Lower leg skin (tissue), 4 donors: ENCODE measurements at regions not wholly inside any gene's neighbourhood (a gene's known extent, or its start where the extent isn't known, plus 50 kb on each side); places are given as distances from the start of the nearest gene placed in this dataset.

ENCODE experiments used
- DNase-seq, 2 donors: peaks; one replicate each; pipeline ENCODE4 v3.0.0-alpha.2; 2019; ENCODE audit warnings: low spot score in 2 of 2
- H3K4me3 ChIP-seq: fragments of 200-600 bp; sonication (generic); 2 replicates; pipeline ENCODE4 v1.5.1; 2017; ENCODE audit warnings: mild to moderate bottlenecking, low read depth; ENCODE audit not compliant: poor library complexity, severe bottlenecking
- POLR2A ChIP-seq, 2 donors: fragments of 450-650 bp; IDR thresholded peaks; one replicate each; pipeline ENCODE4 v1.6.1; 2016 to 2017; ENCODE audit warnings: antibody characterized with exemption in 2 of 2, mild to moderate bottlenecking in 1 of 2, moderate library complexity in 1 of 2
- WGBS, 2 donors: methylation state at CpG; one replicate each; pipeline ENCODE4 v1.1.5; 2018; 5-methylcytosine and 5-hydroxymethylcytosine counted together
- intact Hi-C: fragments of 100-400 bp; cut with DNase I; formaldehyde crosslinking; loops from one replicate; pipeline ENCODE4 v1.15.0; 2023; ENCODE audit warnings: low total_unique reads
- TF ChIP-seq, protein P1 (sequence below), 3 donors: fragments of 450-650 bp; IDR thresholded peaks; one replicate each; pipeline ENCODE4 v1.5.1; 2016; ENCODE audit warnings: antibody characterized with exemption in 3 of 3, mild to moderate bottlenecking in 3 of 3, moderate library complexity in 2 of 3

DNA sequence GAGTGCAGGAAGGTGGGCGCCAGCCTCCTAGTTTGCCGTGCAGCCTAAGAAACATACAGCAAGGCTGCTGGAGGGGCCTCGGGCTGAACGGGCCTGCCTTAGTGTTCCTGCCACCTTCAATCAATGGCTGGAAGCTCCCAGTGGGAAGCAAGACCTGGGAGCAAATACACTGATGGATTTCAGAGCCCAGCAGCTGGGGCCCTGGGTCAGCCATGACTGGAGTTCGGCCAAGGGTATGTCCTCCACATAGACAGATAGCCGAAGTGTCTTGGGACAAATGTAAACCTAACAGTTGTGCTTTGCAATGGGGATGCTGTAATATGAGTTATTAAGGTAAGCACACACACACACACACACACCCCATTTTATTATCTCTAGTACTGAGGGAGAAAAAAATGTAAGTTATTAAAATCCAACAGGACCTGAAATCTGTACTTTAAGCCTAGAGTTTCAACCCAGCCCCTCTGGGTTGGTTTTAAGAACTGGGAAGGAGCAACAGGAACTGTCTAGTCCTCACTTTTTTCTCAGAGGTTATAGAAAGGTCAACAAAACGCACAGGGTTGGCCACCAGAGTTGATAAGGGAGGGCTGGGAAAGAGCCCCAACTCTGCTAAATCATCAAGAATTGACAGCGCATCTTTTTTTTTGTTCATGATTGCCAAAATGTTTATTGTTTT, 50.0 kb upstream of the CELF2 start:
- no peak for DNase-seq
- 73 to 85% methylated on average over 8 of the region's 8 CpGs for WGBS, 2 donors
- intact Hi-C loops: no loop called here
- TF ChIP-seq, protein P1, sequence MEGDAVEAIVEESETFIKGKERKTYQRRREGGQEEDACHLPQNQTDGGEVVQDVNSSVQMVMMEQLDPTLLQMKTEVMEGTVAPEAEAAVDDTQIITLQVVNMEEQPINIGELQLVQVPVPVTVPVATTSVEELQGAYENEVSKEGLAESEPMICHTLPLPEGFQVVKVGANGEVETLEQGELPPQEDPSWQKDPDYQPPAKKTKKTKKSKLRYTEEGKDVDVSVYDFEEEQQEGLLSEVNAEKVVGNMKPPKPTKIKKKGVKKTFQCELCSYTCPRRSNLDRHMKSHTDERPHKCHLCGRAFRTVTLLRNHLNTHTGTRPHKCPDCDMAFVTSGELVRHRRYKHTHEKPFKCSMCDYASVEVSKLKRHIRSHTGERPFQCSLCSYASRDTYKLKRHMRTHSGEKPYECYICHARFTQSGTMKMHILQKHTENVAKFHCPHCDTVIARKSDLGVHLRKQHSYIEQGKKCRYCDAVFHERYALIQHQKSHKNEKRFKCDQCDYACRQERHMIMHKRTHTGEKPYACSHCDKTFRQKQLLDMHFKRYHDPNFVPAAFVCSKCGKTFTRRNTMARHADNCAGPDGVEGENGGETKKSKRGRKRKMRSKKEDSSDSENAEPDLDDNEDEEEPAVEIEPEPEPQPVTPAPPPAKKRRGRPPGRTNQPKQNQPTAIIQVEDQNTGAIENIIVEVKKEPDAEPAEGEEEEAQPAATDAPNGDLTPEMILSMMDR (IDR thresholded peaks at IDR 0.05): no peak
- no peak for TF ChIP-seq POLR2A (IDR thresholded peaks at IDR 0.05)
- no peak overlapping the region for H3K4me3 ChIP-seq
